Effector memory CD8-positive, alpha-beta T cell (primary cell): ENCODE measurements at regions not wholly inside any gene's neighbourhood (a gene's known extent, or its start where the extent isn't known, plus 50 kb on each side); places are given as distances from the start of the nearest gene placed in this dataset.
"Not testable (repeated sequence)": the region's sequence is repeated elsewhere in the genome, so short reads cannot be mapped to it uniquely, and the experiment has no call there.

ENCODE experiments used
- ATAC-seq: fragments of 150-1000 bp; cut with Tn5 transposase; replicated peaks from 2 replicates; pipeline ENCODE4 v1.10.0; 2021; ENCODE audit warnings: mild to moderate bottlenecking, moderate library complexity
- DNase-seq, 3 experiments: peaks; one replicate each; pipeline ENCODE4 v3.0.0; 2021
- H3K27ac Mint-ChIP-seq, 2 donors: one replicate each; pipeline ENCODE4 v1.8.0; 2022; ENCODE audit warnings: mild to moderate bottlenecking in 2 of 2, mixed read lengths in 2 of 2, moderate library complexity in 2 of 2
- H3K27me3 Mint-ChIP-seq, 2 donors: one replicate each; pipeline ENCODE4 v1.8.0; 2022; ENCODE audit warnings: mixed read lengths in 2 of 2
- H3K36me3 Mint-ChIP-seq: one replicate; pipeline ENCODE4 v1.8.0; 2022; ENCODE audit warnings: mild to moderate bottlenecking, moderate library complexity, mixed read lengths; ENCODE audit not compliant: insufficient read depth
- H3K4me1 Mint-ChIP-seq, 2 donors: one replicate each; pipeline ENCODE4 v1.8.0; 2022; ENCODE audit warnings: low read depth in 2 of 2, mixed read lengths in 2 of 2
- H3K4me3 Mint-ChIP-seq, 2 donors: one replicate each; pipeline ENCODE4 v1.8.0; 2022; ENCODE audit warnings: mild to moderate bottlenecking in 2 of 2, mixed read lengths in 2 of 2, moderate library complexity in 2 of 2
- H3K9me3 Mint-ChIP-seq, 2 donors: one replicate each; pipeline ENCODE4 v1.8.0; 2022; ENCODE audit warnings: mixed read lengths in 2 of 2

GRCh38 chr10:93216341-93216985 lies 142.8 kb downstream of the CYP26A1 start:
- ATAC-seq: no peak
- Mint-ChIP-seq H3K27ac (no peak overlapping the region), H3K9me3 (no peaks in the 10 kb centered on the region)

GRCh38 chr10:93218386-93218785 lies 144.7 kb downstream of the CYP26A1 start:
- DNase-seq (no peak), ATAC-seq (no peak)
- Mint-ChIP-seq H3K9me3 (no peaks in the 10 kb centered on the region), H3K4me3 (no peak overlapping the region), H3K27ac (no peak overlapping the region), H3K4me1 (no peaks in the 10 kb centered on the region), H3K36me3 (no peaks in the 10 kb centered on the region), H3K27me3 (peaks cover 18 to 21% of the 10 kb centered on the region in 2 donors)

More at GRCh38 chr10:93216341-93216985, 142.8 kb downstream of the CYP26A1 start:
- no peaks in the 10 kb centered on the region for H3K36me3 Mint-ChIP-seq
- H3K4me3 Mint-ChIP-seq: no peak overlapping the region
- DNase-seq: no peak
- peaks cover 18 to 21% of the 10 kb centered on the region in 2 donors for H3K27me3 Mint-ChIP-seq
- no peaks in the 10 kb centered on the region for H3K4me1 Mint-ChIP-seq

- Mint-ChIP-seq H3K4me3 (no peak overlapping the region), H3K9me3 (no peaks in the 10 kb centered on the region), H3K27ac (no peak overlapping the region), H3K27me3 (peaks cover 18 to 21% of the 10 kb centered on the region in 2 donors), H3K36me3 (no peaks in the 10 kb centered on the region), H3K4me1 (no peaks in the 10 kb centered on the region)
- ATAC-seq (no peak), DNase-seq (no peak)
Observed at GRCh38 chr10:93219347-93219746, 145.7 kb downstream of the CYP26A1 start.

- Mint-ChIP-seq H3K4me1 (no peaks in the 10 kb centered on the region), H3K27me3 (peaks cover 14 to 21% of the 10 kb centered on the region in 2 donors), H3K9me3 (no peaks in the 10 kb centered on the region), H3K36me3 (no peaks in the 10 kb centered on the region), H3K4me3 (no peak overlapping the region), H3K27ac (no peak overlapping the region)
- ATAC-seq (no peak), DNase-seq (no peak)
Observed at GRCh38 chr10:93220296-93221170, 146.8 kb downstream of the CYP26A1 start.

GRCh38 chr10:93221171-93221496 lies 147.4 kb downstream of the CYP26A1 start:
- Mint-ChIP-seq H3K4me1 (no peaks in the 10 kb centered on the region), H3K4me3 (no peak overlapping the region), H3K36me3 (no peaks in the 10 kb centered on the region), H3K27me3 (peaks cover 14 to 27% of the 10 kb centered on the region in 2 donors), H3K27ac (no peak overlapping the region), H3K9me3 (no peaks in the 10 kb centered on the region)
- no peak for ATAC-seq
- DNase-seq: no peak

GRCh38 chr10:93221521-93221920 lies 147.8 kb downstream of the CYP26A1 start:
- Mint-ChIP-seq H3K27ac (no peak overlapping the region), H3K4me3 (no peak overlapping the region), H3K27me3 (peaks cover 11 to 23% of the 10 kb centered on the region in 2 donors), H3K36me3 (no peaks in the 10 kb centered on the region), H3K9me3 (no peaks in the 10 kb centered on the region), H3K4me1 (no peaks in the 10 kb centered on the region)
- DNase-seq: no peak
- no peak for ATAC-seq

- no peaks in the 10 kb centered on the region for H3K36me3 Mint-ChIP-seq
- H3K27me3 Mint-ChIP-seq: peaks cover 6 to 18% of the 10 kb centered on the region in 2 donors
- DNase-seq (no peak), ATAC-seq (no peak)
- H3K4me1 Mint-ChIP-seq: no peaks in the 10 kb centered on the region
- no peaks in the 10 kb centered on the region for H3K9me3 Mint-ChIP-seq
- no peak overlapping the region for H3K27ac Mint-ChIP-seq
- no peak overlapping the region for H3K4me3 Mint-ChIP-seq
Observed at GRCh38 chr10:93222211-93222754, 148.6 kb downstream of the CYP26A1 start.

GRCh38 chr10:93222876-93223275 lies 149.2 kb downstream of the CYP26A1 start:
- H3K4me3 Mint-ChIP-seq: no peak overlapping the region
- no peaks in the 10 kb centered on the region for H3K36me3 Mint-ChIP-seq
- no peak overlapping the region for H3K27ac Mint-ChIP-seq
- H3K4me1 Mint-ChIP-seq: no peaks in the 10 kb centered on the region
- peaks cover 7 to 18% of the 10 kb centered on the region in 2 donors for H3K27me3 Mint-ChIP-seq
- no peaks in the 10 kb centered on the region for H3K9me3 Mint-ChIP-seq
- DNase-seq (no peak), ATAC-seq (no peak)

GRCh38 chr10:93223336-93223735 lies 149.6 kb downstream of the CYP26A1 start:
- no peak overlapping the region for H3K27ac Mint-ChIP-seq
- H3K4me3 Mint-ChIP-seq: no peak overlapping the region
- H3K36me3 Mint-ChIP-seq: no peaks in the 10 kb centered on the region
- H3K27me3 Mint-ChIP-seq: peaks cover 11 to 17% of the 10 kb centered on the region in 2 donors
- DNase-seq: no peak
- ATAC-seq: no peak
- no peaks in the 10 kb centered on the region for H3K9me3 Mint-ChIP-seq
- no peaks in the 10 kb centered on the region for H3K4me1 Mint-ChIP-seq

GRCh38 chr10:93224005-93224779 lies 150.5 kb downstream of the CYP26A1 start:
- no peak for ATAC-seq
- Mint-ChIP-seq H3K4me3 (no peak overlapping the region), H3K27me3 (peaks cover 8 to 12% of the 10 kb centered on the region in 2 donors), H3K4me1 (no peaks in the 10 kb centered on the region), H3K36me3 (no peaks in the 10 kb centered on the region), H3K27ac (no peak overlapping the region), H3K9me3 (no peaks in the 10 kb centered on the region)
- DNase-seq: no peak

GRCh38 chr10:93225938-93226337 lies 152.2 kb downstream of the CYP26A1 start:
- Mint-ChIP-seq H3K4me1 (no peaks in the 10 kb centered on the region), H3K36me3 (no peaks in the 10 kb centered on the region), H3K27ac (no peak overlapping the region), H3K27me3 (peaks cover 14 to 19% of the 10 kb centered on the region in 2 donors), H3K4me3 (no peak overlapping the region), H3K9me3 (no peaks in the 10 kb centered on the region)
- no peak for ATAC-seq
- DNase-seq: no peak

GRCh38 chr10:93226619-93227018 lies 152.9 kb downstream of the CYP26A1 start:
- Mint-ChIP-seq H3K27me3 (peaks cover 14 to 21% of the 10 kb centered on the region in 2 donors), H3K4me3 (no peak overlapping the region), H3K27ac (no peak overlapping the region), H3K9me3 (no peaks in the 10 kb centered on the region), H3K4me1 (no peaks in the 10 kb centered on the region), H3K36me3 (no peaks in the 10 kb centered on the region)
- DNase-seq: no peak
- no peak for ATAC-seq

- ATAC-seq, H3K4me3 Mint-ChIP-seq, H3K9me3 Mint-ChIP-seq, DNase-seq, H3K27ac Mint-ChIP-seq, H3K36me3 Mint-ChIP-seq, H3K4me1 Mint-ChIP-seq: not testable (repeated sequence)
- peaks cover 33 to 42% of the 10 kb centered on the region in 2 donors for H3K27me3 Mint-ChIP-seq
Observed at GRCh38 chr10:93230596-93230995, 156.9 kb downstream of the CYP26A1 start.
